ENCODE measurements at regions not wholly inside any gene's neighbourhood (a gene's known extent, or its start where the extent isn't known, plus 50 kb on each side); places are given as distances from the start of the nearest gene placed in this dataset.

DNA sequence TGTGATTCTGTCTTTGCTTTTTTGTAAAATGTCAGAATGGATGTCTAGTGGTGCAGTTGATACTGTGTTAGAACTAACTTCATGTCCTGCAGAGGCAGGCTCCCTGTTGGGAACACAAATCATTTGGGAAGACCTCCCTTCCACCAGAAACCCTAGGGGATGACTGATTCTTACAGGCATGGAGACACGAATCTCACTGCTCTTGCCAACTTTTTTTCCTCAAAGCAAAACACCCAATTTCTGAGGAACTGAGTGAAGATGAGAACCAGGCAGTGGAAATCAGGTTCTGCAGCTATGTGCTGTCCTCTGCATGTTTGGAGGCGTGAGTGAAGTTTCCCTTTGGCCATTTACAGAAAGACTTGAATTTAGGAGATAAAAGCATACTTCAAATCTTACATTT is 87.5 kb upstream of the CSNK1A1L start:
- Histone ChIP-seq H3K27ac (ENCODE audit: low read depth, low read length) (no peak overlapping the region), H3K4me1 (ENCODE audit: control insufficient read depth in 1 of 2, insufficient read depth in 2 of 2, low read length in 2 of 2) (no peaks in the 10 kb centered on the region), H4K20me1 (ENCODE audit: insufficient read depth) (no peaks in the 10 kb centered on the region), H2AFZ (ENCODE audit: low read depth, low read length, poor library complexity, severe bottlenecking) (no peak overlapping the region), H3K79me2 (ENCODE audit: insufficient read depth, low read length) (no peaks in the 10 kb centered on the region), H3K36me3 (ENCODE audit: control insufficient read depth in 1 of 2, insufficient read depth in 2 of 2, low read length in 2 of 2) (no peaks in the 10 kb centered on the region), H3K27me3 (ENCODE audit: insufficient read depth, low read length) (no peaks in the 10 kb centered on the region), H3K9me3 (ENCODE audit: control insufficient read depth in 1 of 2, insufficient read depth in 1 of 2, low read depth in 1 of 2, low read length in 2 of 2) (peaks cover 0 to 4% of the 10 kb centered on the region in 2 experiments; a peak in 1 of 4 replicates), H3K4me3 (replicated peaks in 1 of 2; ENCODE audit: low read depth in 1 of 2, low read length in 2 of 2) (no peak overlapping the region), H3K9me2 (ENCODE audit: insufficient read depth) (no peaks in the 10 kb centered on the region), H3K9ac (ENCODE audit: low read length) (no peak overlapping the region), H3K4me2 (ENCODE audit: low read length) (no peak overlapping the region)
- RAD21 ChIA-PET (ENCODE audit: low non-redundant PET in 1 of 2, low total read pairs in 2 of 2, uncharacterized antibody in 2 of 2, unreplicated experiment in 2 of 2): no interaction called here
- POLR2A ChIA-PET: no interaction called here
- CTCF ChIA-PET: no interaction called here
- no peak for ATAC-seq
- intact Hi-C loops (cut with micrococcal nuclease): no loop called here
- TF ChIP-seq SP1 (IDR thresholded peaks at IDR 0.05; ENCODE audit: low read depth) (no peak), YY1 (IDR thresholded peaks at IDR 0.05; ENCODE audit: extremely low read depth, insufficient replicate concordance, low read depth, low read length) (no peak), JUND (IDR thresholded peaks at IDR 0.05) (no peak), EZH2 (IDR thresholded peaks at IDR 0.05) (no peak), ELF1 (IDR thresholded peaks at IDR 0.05; ENCODE audit: borderline replicate concordance, low read depth) (no peak), MAX (IDR thresholded peaks at IDR 0.05) (no peak), REST (IDR thresholded peaks at IDR 0.05; ENCODE audit: low read depth) (no peak), POLR2A (IDR thresholded peaks at IDR 0.05; ENCODE audit: borderline replicate concordance, extremely low read depth, insufficient read depth, insufficient read length) (no peak), EZH2phosphoT487 (IDR thresholded peaks at IDR 0.05; ENCODE audit: borderline replicate concordance) (no peak), CBX3 (IDR thresholded peaks at IDR 0.05; ENCODE audit: low read depth) (no peak), FOSL1 (IDR thresholded peaks at IDR 0.05; ENCODE audit: low read depth) (no peak), ZNF274 (IDR thresholded peaks at IDR 0.05; ENCODE audit: low read depth, low read length) (no peak), ZBTB33 (IDR thresholded peaks at IDR 0.05; ENCODE audit: extremely low read depth, insufficient replicate concordance, low read length) (no peak), POLR2AphosphoS5 (IDR thresholded peaks at IDR 0.05; ENCODE audit: low read depth, low read length) (no peak)
- no TSS peak for BruUV-seq (replicated peaks)
- DNase-seq (ENCODE audit: low read depth, low spot score): no peak

Data from HCT116 (cell line).